ENCODE measurements at regions not wholly inside any gene's neighbourhood (a gene's known extent, or its start where the extent isn't known, plus 50 kb on each side); places are given as distances from the start of the nearest gene placed in this dataset.

- intact Hi-C loops (cut with DNase I), result no loop called here
- Histone ChIP-seq H3K4me3 (no peak overlapping the region), H3K36me3 (no peaks in the 10 kb centered on the region), H3K9me3 (no peaks in the 10 kb centered on the region), H3K4me1 (no peaks in the 10 kb centered on the region), H3K27ac (no peak overlapping the region), H3K27me3 (ENCODE audit: low read depth) (no peaks in the 10 kb centered on the region)
- no peak for DNase-seq
- no peak for ATAC-seq
- TF ChIP-seq CTCF (IDR thresholded peaks at IDR 0.05), result no peak
Measured at GRCh38 chr4:152207378-152207720, 328.5 kb downstream of the FBXW7 start.

GRCh38 chr4:152206646-152207377, 329.1 kb downstream of the FBXW7 start:
- ATAC-seq (no peak), DNase-seq (no peak)
- TF ChIP-seq CTCF (IDR thresholded peaks at IDR 0.05), result no peak
- Histone ChIP-seq H3K4me3 (no peak overlapping the region), H3K9me3 (no peaks in the 10 kb centered on the region), H3K36me3 (no peaks in the 10 kb centered on the region), H3K4me1 (no peaks in the 10 kb centered on the region), H3K27me3 (ENCODE audit: low read depth) (no peaks in the 10 kb centered on the region), H3K27ac (no peak overlapping the region)
- intact Hi-C loops (cut with DNase I), result no loop called here

- Histone ChIP-seq H3K36me3 (no peaks in the 10 kb centered on the region), H3K4me1 (no peaks in the 10 kb centered on the region), H3K9me3 (no peaks in the 10 kb centered on the region), H3K4me3 (no peak overlapping the region), H3K27me3 (ENCODE audit: low read depth) (no peaks in the 10 kb centered on the region), H3K27ac (no peak overlapping the region)
- intact Hi-C loops (cut with DNase I), result no loop called here
- ATAC-seq (peak; percentile 38 to 59), DNase-seq (no peak)
- TF ChIP-seq CTCF (IDR thresholded peaks at IDR 0.05), result no peak
Measured at GRCh38 chr4:152206185-152206584, 329.7 kb downstream of the FBXW7 start.

GRCh38 chr4:152202415-152202814, 333.5 kb downstream of the FBXW7 start:
- intact Hi-C loops (cut with DNase I), result no loop called here
- no peak for ATAC-seq
- Histone ChIP-seq H3K27ac (no peak overlapping the region), H3K9me3 (no peaks in the 10 kb centered on the region), H3K27me3 (ENCODE audit: low read depth) (no peaks in the 10 kb centered on the region), H3K4me3 (no peak overlapping the region), H3K36me3 (no peaks in the 10 kb centered on the region), H3K4me1 (no peaks in the 10 kb centered on the region)
- no peak for DNase-seq
- no peak for TF ChIP-seq CTCF (IDR thresholded peaks at IDR 0.05)

- TF ChIP-seq CTCF (IDR thresholded peaks at IDR 0.05), result no peak
- no peaks in the 10 kb centered on the region for H3K27me3 ChIP-seq (ENCODE audit: low read depth)
- peak in 1 of 2 donors; percentile 32 for ATAC-seq
- H3K4me3 ChIP-seq, result no peak overlapping the region
- H3K9me3 ChIP-seq, result no peaks in the 10 kb centered on the region
- H3K27ac ChIP-seq, result no peak overlapping the region
- intact Hi-C loops (cut with DNase I), result no loop called here
- no peak for DNase-seq
- no peaks in the 10 kb centered on the region for H3K4me1 ChIP-seq
- H3K36me3 ChIP-seq, result no peaks in the 10 kb centered on the region
Measured at GRCh38 chr4:152200511-152201333, 335.2 kb downstream of the FBXW7 start.
